ENCODE measurements at regions not wholly inside any gene's neighbourhood (a gene's known extent, or its start where the extent isn't known, plus 50 kb on each side); places are given as distances from the start of the nearest gene placed in this dataset.

GRCh38 chr5:2258861-2259260 lies 376.1 kb upstream of the IRX4 start:
- Histone ChIP-seq H3K27me3 (ENCODE audit: insufficient read depth) (no peaks in the 10 kb centered on the region), H3K4me2 (no peak overlapping the region), H3F3A (replicated peaks; ENCODE audit: low read depth) (no peaks in the 10 kb centered on the region), H3K27ac (ENCODE audit: low read depth) (no peak overlapping the region), H2AFZ (no peak overlapping the region), H3K4me3 (no peak overlapping the region), H3K79me2 (replicated peaks; ENCODE audit: insufficient read depth) (no peaks in the 10 kb centered on the region), H3K36me3 (ENCODE audit: insufficient read depth) (no peaks in the 10 kb centered on the region), H4K20me1 (replicated peaks; ENCODE audit: insufficient read depth) (no peaks in the 10 kb centered on the region), H3K4me1 (ENCODE audit: insufficient read depth) (no peaks in the 10 kb centered on the region), H3K9me2 (ENCODE audit: insufficient read depth) (no peaks in the 10 kb centered on the region)
- Mint-ChIP-seq H3K4me1 (peaks cover 1% of the 10 kb centered on the region; the same call in 2 of the 3 replicates), H3K9me3 (no peaks in the 10 kb centered on the region; the same call in 2 of the 3 replicates), H3K27ac (no peak overlapping the region), H3K27me3 (ENCODE audit: insufficient read depth, low read depth, poor library complexity) (no peaks in the 10 kb centered on the region), H3K4me3 (no peak overlapping the region), H3K36me3 (ENCODE audit: low read depth) (no peaks in the 10 kb centered on the region)
- no peak for DNase-seq (ENCODE audit: low spot score)
- no peak for ATAC-seq
- TF ChIP-seq CTCF (conservative IDR thresholded peaks at IDR 0.05; ENCODE audit: low read depth in 2 of 2), result no peak
- TF ChIP-seq ZNF462 (CRISPR knock-in tag; IDR thresholded peaks at IDR 0.05), result no peak
- no peak for TF ChIP-seq JUNB (IDR thresholded peaks at IDR 0.05; ENCODE audit: unreplicated experiment)
- no peak for TF ChIP-seq CREB1 (CRISPR knock-in tag; IDR thresholded peaks at IDR 0.05; ENCODE audit: low read depth)
- TF ChIP-seq ETS1 (IDR thresholded peaks at IDR 0.05), result no peak
- TF ChIP-seq NANOG (IDR thresholded peaks at IDR 0.05; ENCODE audit: borderline replicate concordance), result no peak
- no peak for TF ChIP-seq EZH2 (IDR thresholded peaks at IDR 0.05; ENCODE audit: low read depth, unreplicated experiment)
- no peak for TF ChIP-seq STAT1 (IDR thresholded peaks at IDR 0.05; ENCODE audit: unreplicated experiment)
- no peak for TF ChIP-seq EZH2phosphoT487 (IDR thresholded peaks at IDR 0.05; ENCODE audit: unreplicated experiment)
- no peak for TF ChIP-seq ZNF114 (CRISPR knock-in tag; IDR thresholded peaks at IDR 0.05)
- no peak for TF ChIP-seq POLR2AphosphoS5 (IDR thresholded peaks at IDR 0.05; ENCODE audit: low read depth)
- TF ChIP-seq ZNF331 (CRISPR knock-in tag; IDR thresholded peaks at IDR 0.05; ENCODE audit: low read depth), result no peak
- TF ChIP-seq, protein P1, sequence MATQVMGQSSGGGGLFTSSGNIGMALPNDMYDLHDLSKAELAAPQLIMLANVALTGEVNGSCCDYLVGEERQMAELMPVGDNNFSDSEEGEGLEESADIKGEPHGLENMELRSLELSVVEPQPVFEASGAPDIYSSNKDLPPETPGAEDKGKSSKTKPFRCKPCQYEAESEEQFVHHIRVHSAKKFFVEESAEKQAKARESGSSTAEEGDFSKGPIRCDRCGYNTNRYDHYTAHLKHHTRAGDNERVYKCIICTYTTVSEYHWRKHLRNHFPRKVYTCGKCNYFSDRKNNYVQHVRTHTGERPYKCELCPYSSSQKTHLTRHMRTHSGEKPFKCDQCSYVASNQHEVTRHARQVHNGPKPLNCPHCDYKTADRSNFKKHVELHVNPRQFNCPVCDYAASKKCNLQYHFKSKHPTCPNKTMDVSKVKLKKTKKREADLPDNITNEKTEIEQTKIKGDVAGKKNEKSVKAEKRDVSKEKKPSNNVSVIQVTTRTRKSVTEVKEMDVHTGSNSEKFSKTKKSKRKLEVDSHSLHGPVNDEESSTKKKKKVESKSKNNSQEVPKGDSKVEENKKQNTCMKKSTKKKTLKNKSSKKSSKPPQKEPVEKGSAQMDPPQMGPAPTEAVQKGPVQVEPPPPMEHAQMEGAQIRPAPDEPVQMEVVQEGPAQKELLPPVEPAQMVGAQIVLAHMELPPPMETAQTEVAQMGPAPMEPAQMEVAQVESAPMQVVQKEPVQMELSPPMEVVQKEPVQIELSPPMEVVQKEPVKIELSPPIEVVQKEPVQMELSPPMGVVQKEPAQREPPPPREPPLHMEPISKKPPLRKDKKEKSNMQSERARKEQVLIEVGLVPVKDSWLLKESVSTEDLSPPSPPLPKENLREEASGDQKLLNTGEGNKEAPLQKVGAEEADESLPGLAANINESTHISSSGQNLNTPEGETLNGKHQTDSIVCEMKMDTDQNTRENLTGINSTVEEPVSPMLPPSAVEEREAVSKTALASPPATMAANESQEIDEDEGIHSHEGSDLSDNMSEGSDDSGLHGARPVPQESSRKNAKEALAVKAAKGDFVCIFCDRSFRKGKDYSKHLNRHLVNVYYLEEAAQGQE (IDR thresholded peaks at IDR 0.05; ENCODE audit: unreplicated experiment), result no peak

Data from GM23338 (cell line).